DND-41 (cell line): ENCODE measurements at regions not wholly inside any gene's neighbourhood (a gene's known extent, or its start where the extent isn't known, plus 50 kb on each side); places are given as distances from the start of the nearest gene placed in this dataset.

Experiments used
- ATAC-seq: fragments of 200-7000 bp; cut with Tn5 transposase; 3 replicates; pipeline ENCODE4 v1.9.1; 2021; ENCODE audit warnings: low read depth; ENCODE audit not compliant: insufficient read depth
- DNase-seq: peaks from one replicate; pipeline ENCODE4 v3.0.0-alpha.2; 2020
- H2AFZ ChIP-seq: 2 replicates; pipeline ENCODE4 v1.6.0; 2012; ENCODE audit warnings: low read depth, low read length
- H3K27ac ChIP-seq: 2 replicates; pipeline ENCODE4 v1.5.1; 2012; ENCODE audit warnings: low read length, inconsistent platforms
- H3K27me3 ChIP-seq: fragments of 200-600 bp; sonication (generic); 2 replicates; pipeline ENCODE4 v1.6.0; 2012; ENCODE audit warnings: low read length, mild to moderate bottlenecking, inconsistent platforms; ENCODE audit not compliant: insufficient read depth, poor library complexity
- H3K36me3 ChIP-seq: 2 replicates; pipeline ENCODE4 v1.5.1; 2012; ENCODE audit warnings: low read length, inconsistent platforms; ENCODE audit not compliant: insufficient read depth
- H3K4me1 ChIP-seq: 2 replicates; pipeline ENCODE4 v1.5.1; 2012; ENCODE audit warnings: mild to moderate bottlenecking, low read length; ENCODE audit not compliant: insufficient read depth
- H3K4me2 ChIP-seq: 2 replicates; pipeline ENCODE4 v1.6.0; 2012; ENCODE audit warnings: mild to moderate bottlenecking, moderate library complexity, low read length, inconsistent platforms; ENCODE audit not compliant: insufficient read depth
- H3K4me3 ChIP-seq, 2 experiments: fragments of 200-600 bp in 1 of 2; shearing (Covaris generic) in 1 of 2; 2 replicates each; pipeline ENCODE4 v1.5.1; 2012 to 2016; ENCODE audit warnings: inconsistent platforms in 2 of 2, low read length in 2 of 2, mild to moderate bottlenecking in 2 of 2, low read depth in 1 of 2, moderate library complexity in 1 of 2
- H3K79me2 ChIP-seq: 2 replicates; pipeline ENCODE4 v1.6.0; 2012; ENCODE audit warnings: low read length, inconsistent platforms; ENCODE audit not compliant: insufficient read depth
- H3K9ac ChIP-seq: 2 replicates; pipeline ENCODE4 v1.6.0; 2012; ENCODE audit warnings: low read depth, mild to moderate bottlenecking, inconsistent platforms, low read length, moderate library complexity
- H3K9me3 ChIP-seq: 2 replicates; pipeline ENCODE4 v1.5.1; 2012; ENCODE audit warnings: low read length, moderate library complexity, mild to moderate bottlenecking, inconsistent platforms; ENCODE audit not compliant: insufficient read depth, severe bottlenecking
- H4K20me1 ChIP-seq: 2 replicates; pipeline ENCODE4 v1.6.0; 2012; ENCODE audit warnings: low read length; ENCODE audit not compliant: insufficient read depth
- CTCF ChIP-seq: IDR thresholded peaks from 2 replicates; pipeline ENCODE4 v1.5.1; 2012; ENCODE audit warnings: borderline replicate concordance, low read length, moderate library complexity, mild to moderate bottlenecking; ENCODE audit not compliant: poor library complexity, severe bottlenecking; ENCODE audit errors: extremely low read depth
- EZH2 ChIP-seq: IDR thresholded peaks from 3 replicates; pipeline ENCODE4 v1.6.1; 2012; ENCODE audit warnings: borderline replicate concordance, low read depth, mild to moderate bottlenecking, moderate library complexity, low read length, inconsistent platforms; ENCODE audit not compliant: severe bottlenecking

DNA sequence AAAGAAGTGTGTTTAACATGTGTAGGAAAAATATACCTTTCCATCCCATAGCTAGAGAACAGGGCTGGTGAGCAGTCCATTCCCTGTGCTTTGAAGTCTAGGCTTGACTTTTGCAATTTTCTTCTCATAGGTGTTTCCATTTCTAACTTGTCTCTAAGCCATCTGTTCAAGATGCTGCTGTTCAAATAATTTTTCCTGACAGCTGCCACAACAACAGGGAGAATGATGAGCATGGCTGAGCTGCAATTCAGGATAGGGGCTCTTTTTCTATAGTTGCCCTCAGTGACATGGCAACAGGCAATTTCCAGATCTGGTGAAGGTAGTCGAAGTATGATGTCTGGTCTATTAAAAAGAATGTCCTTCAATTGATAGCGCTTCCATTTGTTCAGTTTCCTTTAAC is 103.0 kb upstream of the HS3ST5 start:
- no peaks in the 10 kb centered on the region for H3K4me1 ChIP-seq
- H3K9me3 ChIP-seq = no peaks in the 10 kb centered on the region
- no peak for ATAC-seq
- H3K79me2 ChIP-seq = no peaks in the 10 kb centered on the region
- DNase-seq = no peak
- no peak overlapping the region for H3K27ac ChIP-seq
- H3K36me3 ChIP-seq = no peaks in the 10 kb centered on the region
- no peak for TF ChIP-seq EZH2
- no peak for TF ChIP-seq CTCF
- H2AFZ ChIP-seq = no peak overlapping the region
- H3K4me2 ChIP-seq = no peak overlapping the region
- no peaks in the 10 kb centered on the region for H3K27me3 ChIP-seq
- H4K20me1 ChIP-seq = no peaks in the 10 kb centered on the region
- no peak overlapping the region for H3K4me3 ChIP-seq
- H3K9ac ChIP-seq = no peak overlapping the region

GRCh38 chr6:114439411-114439810 is 96.6 kb upstream of the HS3ST5 start:
- Histone ChIP-seq H2AFZ (no peak overlapping the region), H3K9me3 (no peaks in the 10 kb centered on the region), H3K27me3 (no peaks in the 10 kb centered on the region), H3K27ac (no peak overlapping the region), H3K79me2 (no peaks in the 10 kb centered on the region), H3K4me3 (no peak overlapping the region), H3K36me3 (no peaks in the 10 kb centered on the region), H3K4me2 (no peak overlapping the region), H3K9ac (no peak overlapping the region), H3K4me1 (no peaks in the 10 kb centered on the region), H4K20me1 (no peaks in the 10 kb centered on the region)
- ATAC-seq = no peak
- no peak for TF ChIP-seq CTCF
- no peak for TF ChIP-seq EZH2
- no peak for DNase-seq

DNA sequence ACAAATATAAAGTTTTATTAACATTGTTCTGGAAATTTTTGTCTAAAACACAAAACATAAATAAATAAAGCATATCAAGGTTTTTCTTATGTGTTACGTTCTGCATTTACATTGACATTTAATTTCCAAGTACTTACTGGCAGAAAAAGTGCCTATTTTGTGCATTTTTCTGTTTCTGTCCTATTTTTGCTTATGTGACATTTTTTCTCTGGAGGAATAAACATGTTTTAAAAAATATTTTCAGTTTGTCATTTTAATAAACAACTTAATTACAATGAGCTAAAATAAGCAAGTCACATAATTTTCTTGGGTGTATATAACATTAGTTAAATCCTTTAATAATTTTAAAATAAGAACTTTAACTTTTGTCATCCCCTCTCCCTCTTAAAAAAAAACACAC is 94.4 kb upstream of the HS3ST5 start:
- Histone ChIP-seq H3K36me3 (no peaks in the 10 kb centered on the region), H3K79me2 (no peaks in the 10 kb centered on the region), H4K20me1 (no peaks in the 10 kb centered on the region), H3K9ac (no peak overlapping the region), H3K9me3 (no peaks in the 10 kb centered on the region), H3K4me2 (no peak overlapping the region), H3K27me3 (no peaks in the 10 kb centered on the region), H3K4me1 (no peaks in the 10 kb centered on the region), H3K27ac (no peak overlapping the region), H3K4me3 (no peak overlapping the region), H2AFZ (no peak overlapping the region)
- TF ChIP-seq CTCF (no peak), EZH2 (no peak)
- ATAC-seq (no peak), DNase-seq (no peak)

GRCh38 chr6:114436691-114437090 is 93.9 kb upstream of the HS3ST5 start:
- Histone ChIP-seq H3K4me2 (no peak overlapping the region), H3K4me3 (no peak overlapping the region), H3K27me3 (no peaks in the 10 kb centered on the region), H3K36me3 (no peaks in the 10 kb centered on the region), H3K4me1 (no peaks in the 10 kb centered on the region), H3K27ac (no peak overlapping the region), H4K20me1 (no peaks in the 10 kb centered on the region), H3K79me2 (no peaks in the 10 kb centered on the region), H2AFZ (no peak overlapping the region), H3K9ac (no peak overlapping the region), H3K9me3 (no peaks in the 10 kb centered on the region)
- TF ChIP-seq CTCF = no peak
- DNase-seq (no peak), ATAC-seq (no peak)
